HG02973 (cell line): ENCODE measurements at regions not wholly inside any gene's neighbourhood (a gene's known extent, or its start where the extent isn't known, plus 50 kb on each side); places are given as distances from the start of the nearest gene placed in this dataset.

Experiments used
- ATAC-seq: cut with Tn5 transposase; IDR thresholded peaks from one replicate; pipeline ENCODE4 v1.9.1; 2021; ENCODE audit warnings: moderate library complexity; ENCODE audit not compliant: unreplicated experiment

GRCh38 chr10:129273860-129274259 lies 193.2 kb upstream of the MGMT start:
- no peak for ATAC-seq

- ATAC-seq: no peak
These were observed 192.1 kb upstream of the MGMT start for GRCh38 chr10:129274748-129275474.

- no peak for ATAC-seq
These were observed 191.2 kb upstream of the MGMT start for GRCh38 chr10:129275886-129276285.

GRCh38 chr10:129277084-129277483 lies 190.0 kb upstream of the MGMT start:
- no peak for ATAC-seq

- ATAC-seq: no peak
These were observed 189.2 kb upstream of the MGMT start for GRCh38 chr10:129277841-129278240.

GRCh38 chr10:129278686-129279085 lies 188.4 kb upstream of the MGMT start:
- ATAC-seq: no peak

- no peak for ATAC-seq
These were observed 187.4 kb upstream of the MGMT start for GRCh38 chr10:129279446-129280154.

- ATAC-seq: no peak
These were observed 186.9 kb upstream of the MGMT start for GRCh38 chr10:129280155-129280502.

GRCh38 chr10:129280908-129281586 lies 186.0 kb upstream of the MGMT start:
- ATAC-seq: no peak

- no peak for ATAC-seq
These were observed 181.6 kb upstream of the MGMT start for GRCh38 chr10:129285459-129285858.

GRCh38 chr10:129288999-129289584 lies 177.9 kb upstream of the MGMT start:
- ATAC-seq: no peak

GRCh38 chr10:129293991-129294700 lies 172.9 kb upstream of the MGMT start:
- ATAC-seq: no peak

- ATAC-seq: no peak
These were observed 172.1 kb upstream of the MGMT start for GRCh38 chr10:129294944-129295343.

- ATAC-seq: no peak
These were observed 162.0 kb upstream of the MGMT start for GRCh38 chr10:129305046-129305445.

GRCh38 chr10:129307141-129307540 lies 159.9 kb upstream of the MGMT start:
- no peak for ATAC-seq

- no peak for ATAC-seq
These were observed 158.0 kb upstream of the MGMT start for GRCh38 chr10:129308953-129309564.

GRCh38 chr10:129309565-129309964 lies 157.5 kb upstream of the MGMT start:
- ATAC-seq: no peak

GRCh38 chr10:129310881-129311280 lies 156.2 kb upstream of the MGMT start:
- no peak for ATAC-seq

- ATAC-seq: no peak
These were observed 147.1 kb upstream of the MGMT start for GRCh38 chr10:129319934-129320333.

GRCh38 chr10:129320340-129320739 lies 146.7 kb upstream of the MGMT start:
- no peak for ATAC-seq

GRCh38 chr10:129321727-129322126 lies 145.3 kb upstream of the MGMT start:
- no peak for ATAC-seq
